Activated T-cell treated with anti-CD3 and anti-CD28 coated beads, Interleukin-2, amount 50 U/mL, for 24 hours (primary cell): ENCODE measurements at regions not wholly inside any gene's neighbourhood (a gene's known extent, or its start where the extent isn't known, plus 50 kb on each side); places are given as distances from the start of the nearest gene placed in this dataset.
"Not testable (repeated sequence)": the region's sequence is repeated elsewhere in the genome, so short reads cannot be mapped to it uniquely, and the experiment has no call there.

Experiments used
- DNase-seq: peaks from one replicate; pipeline ENCODE4 v3.0.0-alpha.2; 2020
- H3K27ac Mint-ChIP-seq: 2 replicates; pipeline ENCODE4 v1.8.0; 2020; ENCODE audit warnings: mild to moderate bottlenecking, mixed read lengths
- H3K27me3 Mint-ChIP-seq: 2 replicates; pipeline ENCODE4 v1.8.0; 2020; ENCODE audit warnings: mixed read lengths
- H3K36me3 Mint-ChIP-seq: 2 replicates; pipeline ENCODE4 v1.8.0; 2020; ENCODE audit warnings: low read depth, mixed read lengths
- H3K4me1 Mint-ChIP-seq: 2 replicates; pipeline ENCODE4 v1.8.0; 2020; ENCODE audit warnings: low read depth, mixed read lengths
- H3K4me3 Mint-ChIP-seq: 2 replicates; pipeline ENCODE4 v1.8.0; 2020; ENCODE audit warnings: mild to moderate bottlenecking, moderate library complexity, mixed read lengths
- H3K9me3 Mint-ChIP-seq: 2 replicates; pipeline ENCODE4 v1.8.0; 2020; ENCODE audit warnings: mixed read lengths

GRCh38 chr1:217982331-217983050 lies 302.6 kb upstream of the RRP15 start:
- no peak for DNase-seq
- H3K27ac Mint-ChIP-seq: no peak overlapping the region

GRCh38 chr1:217983051-217983375 lies 302.1 kb upstream of the RRP15 start:
- H3K9me3 Mint-ChIP-seq: peaks cover 3% of the 10 kb centered on the region
- no peak overlapping the region for H3K27ac Mint-ChIP-seq
- H3K36me3 Mint-ChIP-seq: no peaks in the 10 kb centered on the region
- no peaks in the 10 kb centered on the region for H3K27me3 Mint-ChIP-seq
- H3K4me1 Mint-ChIP-seq: no peaks in the 10 kb centered on the region
- DNase-seq: no peak
- no peak overlapping the region for H3K4me3 Mint-ChIP-seq

More at GRCh38 chr1:217982331-217983050, 302.6 kb upstream of the RRP15 start:
- no peaks in the 10 kb centered on the region for H3K36me3 Mint-ChIP-seq
- H3K4me3 Mint-ChIP-seq: no peak overlapping the region
- H3K27me3 Mint-ChIP-seq: no peaks in the 10 kb centered on the region
- H3K4me1 Mint-ChIP-seq: no peaks in the 10 kb centered on the region
- H3K9me3 Mint-ChIP-seq: peaks cover 3% of the 10 kb centered on the region

GRCh38 chr1:217985641-217986040 lies 299.5 kb upstream of the RRP15 start:
- H3K4me3 Mint-ChIP-seq: no peak overlapping the region
- no peaks in the 10 kb centered on the region for H3K36me3 Mint-ChIP-seq
- no peaks in the 10 kb centered on the region for H3K27me3 Mint-ChIP-seq
- peaks cover 8% of the 10 kb centered on the region for H3K9me3 Mint-ChIP-seq
- DNase-seq: no peak
- H3K27ac Mint-ChIP-seq: no peak overlapping the region
- H3K4me1 Mint-ChIP-seq: no peaks in the 10 kb centered on the region

GRCh38 chr1:217989510-217989909 lies 295.6 kb upstream of the RRP15 start:
- DNase-seq: no peak
- Mint-ChIP-seq H3K36me3 (no peaks in the 10 kb centered on the region), H3K27me3 (no peaks in the 10 kb centered on the region), H3K4me1 (no peaks in the 10 kb centered on the region), H3K9me3 (peaks cover 6% of the 10 kb centered on the region), H3K27ac (no peak overlapping the region), H3K4me3 (no peak overlapping the region)

- DNase-seq: no peak
- H3K27me3 Mint-ChIP-seq: no peaks in the 10 kb centered on the region
- no peak overlapping the region for H3K4me3 Mint-ChIP-seq
- H3K9me3 Mint-ChIP-seq: peaks cover 2% of the 10 kb centered on the region
- no peaks in the 10 kb centered on the region for H3K36me3 Mint-ChIP-seq
- no peaks in the 10 kb centered on the region for H3K4me1 Mint-ChIP-seq
- H3K27ac Mint-ChIP-seq: no peak overlapping the region
Observed at GRCh38 chr1:217993439-217993838, 291.7 kb upstream of the RRP15 start.

GRCh38 chr1:218008296-218008695 lies 276.8 kb upstream of the RRP15 start:
- H3K9me3 Mint-ChIP-seq, H3K4me1 Mint-ChIP-seq, H3K27ac Mint-ChIP-seq, H3K36me3 Mint-ChIP-seq, H3K27me3 Mint-ChIP-seq, DNase-seq, H3K4me3 Mint-ChIP-seq: not testable (repeated sequence)

GRCh38 chr1:218015106-218015505 lies 270.0 kb upstream of the RRP15 start:
- H3K36me3 Mint-ChIP-seq, H3K27ac Mint-ChIP-seq, H3K4me3 Mint-ChIP-seq, H3K9me3 Mint-ChIP-seq, H3K4me1 Mint-ChIP-seq, DNase-seq, H3K27me3 Mint-ChIP-seq: not testable (repeated sequence)

GRCh38 chr1:218024211-218024720 lies 260.8 kb upstream of the RRP15 start:
- DNase-seq: no peak
- no peak overlapping the region for H3K4me3 Mint-ChIP-seq
- H3K4me1 Mint-ChIP-seq: no peaks in the 10 kb centered on the region
- H3K27ac Mint-ChIP-seq: no peak overlapping the region
- H3K9me3 Mint-ChIP-seq: peaks cover 7% of the 10 kb centered on the region
- H3K27me3 Mint-ChIP-seq: no peaks in the 10 kb centered on the region
- no peaks in the 10 kb centered on the region for H3K36me3 Mint-ChIP-seq

GRCh38 chr1:218025454-218025853 lies 259.6 kb upstream of the RRP15 start:
- no peak overlapping the region for H3K4me3 Mint-ChIP-seq

GRCh38 chr1:218027152-218027551 lies 257.9 kb upstream of the RRP15 start:
- Mint-ChIP-seq H3K4me1 (no peaks in the 10 kb centered on the region), H3K9me3 (peaks cover 7% of the 10 kb centered on the region)

More at GRCh38 chr1:218025454-218025853, 259.6 kb upstream of the RRP15 start:
- Mint-ChIP-seq H3K4me1 (no peaks in the 10 kb centered on the region), H3K27ac (no peak overlapping the region), H3K27me3 (no peaks in the 10 kb centered on the region), H3K36me3 (no peaks in the 10 kb centered on the region), H3K9me3 (peaks cover 7% of the 10 kb centered on the region)
- no peak for DNase-seq

GRCh38 chr1:218030846-218031245 lies 254.2 kb upstream of the RRP15 start:
- Mint-ChIP-seq H3K36me3 (no peaks in the 10 kb centered on the region), H3K9me3 (peaks cover 3% of the 10 kb centered on the region), H3K27me3 (no peaks in the 10 kb centered on the region), H3K27ac (no peak overlapping the region), H3K4me1 (no peaks in the 10 kb centered on the region), H3K4me3 (no peak overlapping the region)
- DNase-seq: no peak

More at GRCh38 chr1:218027152-218027551, 257.9 kb upstream of the RRP15 start:
- no peak overlapping the region for H3K4me3 Mint-ChIP-seq
- no peak overlapping the region for H3K27ac Mint-ChIP-seq
- no peaks in the 10 kb centered on the region for H3K36me3 Mint-ChIP-seq
- H3K27me3 Mint-ChIP-seq: no peaks in the 10 kb centered on the region
- no peak for DNase-seq

GRCh38 chr1:218031901-218032300 lies 253.2 kb upstream of the RRP15 start:
- Mint-ChIP-seq H3K4me3 (no peak overlapping the region), H3K9me3 (peaks cover 5% of the 10 kb centered on the region), H3K27me3 (no peaks in the 10 kb centered on the region), H3K4me1 (no peaks in the 10 kb centered on the region), H3K27ac (no peak overlapping the region), H3K36me3 (no peaks in the 10 kb centered on the region)
- no peak for DNase-seq

- no peak overlapping the region for H3K4me3 Mint-ChIP-seq
- peaks cover 2% of the 10 kb centered on the region for H3K9me3 Mint-ChIP-seq
- no peak for DNase-seq
- no peaks in the 10 kb centered on the region for H3K27me3 Mint-ChIP-seq
- H3K4me1 Mint-ChIP-seq: no peaks in the 10 kb centered on the region
- no peak overlapping the region for H3K27ac Mint-ChIP-seq
- H3K36me3 Mint-ChIP-seq: no peaks in the 10 kb centered on the region
Observed at GRCh38 chr1:218034468-218034867, 250.6 kb upstream of the RRP15 start.

- no peak overlapping the region for H3K4me3 Mint-ChIP-seq
- H3K36me3 Mint-ChIP-seq: no peaks in the 10 kb centered on the region
- no peak for DNase-seq
- H3K27me3 Mint-ChIP-seq: no peaks in the 10 kb centered on the region
- no peak overlapping the region for H3K27ac Mint-ChIP-seq
- no peaks in the 10 kb centered on the region for H3K4me1 Mint-ChIP-seq
- peaks cover 6% of the 10 kb centered on the region for H3K9me3 Mint-ChIP-seq
Observed at GRCh38 chr1:218048828-218049420, 236.2 kb upstream of the RRP15 start.

- Mint-ChIP-seq H3K27me3 (no peaks in the 10 kb centered on the region), H3K4me3 (no peak overlapping the region), H3K9me3 (peaks cover 4% of the 10 kb centered on the region), H3K27ac (no peak overlapping the region), H3K36me3 (no peaks in the 10 kb centered on the region), H3K4me1 (no peaks in the 10 kb centered on the region)
- DNase-seq: no peak
Observed at GRCh38 chr1:218049641-218050040, 235.5 kb upstream of the RRP15 start.
